SK-N-MC (cell line): ENCODE measurements at regions not wholly inside any gene's neighbourhood (a gene's known extent, or its start where the extent isn't known, plus 50 kb on each side); places are given as distances from the start of the nearest gene placed in this dataset.

Source experiments
- DNase-seq: peaks from one replicate; pipeline ENCODE4 v3.0.0-alpha.2; 2011; ENCODE audit warnings: low read depth, low spot score
- H3K27ac ChIP-seq: fragments of 200-600 bp; sonication (generic); 2 replicates; pipeline ENCODE4 v1.5.1; 2016; ENCODE audit warnings: mixed run types
- H3K36me3 ChIP-seq: fragments of 200-600 bp; sonication (generic); 2 replicates; pipeline ENCODE4 v1.6.1; 2017; ENCODE audit warnings: antibody characterized with exemption, low read length, mixed read lengths; ENCODE audit not compliant: insufficient read depth
- H3K4me3 ChIP-seq: fragments of 200-600 bp; sonication (generic); 2 replicates; pipeline ENCODE4 v1.5.1; 2016
- H3K9ac ChIP-seq: fragments of 200-600 bp; sonication (generic); 2 replicates; pipeline ENCODE4 v1.8.0; 2017; ENCODE audit warnings: mixed run types, mixed read lengths; ENCODE audit not compliant: insufficient read length
- H3K9me3 ChIP-seq: fragments of 200-600 bp; sonication (generic); 2 replicates; pipeline ENCODE4 v1.6.1; 2017; ENCODE audit warnings: low read depth, mild to moderate bottlenecking, antibody characterized with exemption, low read length, moderate library complexity, mixed read lengths
- EZH2 ChIP-seq: fragments of 200-600 bp; sonication (generic); IDR thresholded peaks from one replicate; pipeline ENCODE4 v1.6.1; 2017; ENCODE audit warnings: antibody characterized with exemption
- FOXP2 ChIP-seq: optimal IDR thresholded peaks from 2 replicates; pipeline ENCODE3; 2011; ENCODE audit warnings: mild to moderate bottlenecking, moderate library complexity; ENCODE audit not compliant: insufficient read depth; ENCODE audit errors: extremely low read length, control extremely low read depth
- POLR2AphosphoS5 ChIP-seq: IDR thresholded peaks from 2 replicates; pipeline ENCODE4 v1.6.1; 2012; ENCODE audit warnings: mild to moderate bottlenecking, low read depth, low read length, borderline replicate concordance

DNA sequence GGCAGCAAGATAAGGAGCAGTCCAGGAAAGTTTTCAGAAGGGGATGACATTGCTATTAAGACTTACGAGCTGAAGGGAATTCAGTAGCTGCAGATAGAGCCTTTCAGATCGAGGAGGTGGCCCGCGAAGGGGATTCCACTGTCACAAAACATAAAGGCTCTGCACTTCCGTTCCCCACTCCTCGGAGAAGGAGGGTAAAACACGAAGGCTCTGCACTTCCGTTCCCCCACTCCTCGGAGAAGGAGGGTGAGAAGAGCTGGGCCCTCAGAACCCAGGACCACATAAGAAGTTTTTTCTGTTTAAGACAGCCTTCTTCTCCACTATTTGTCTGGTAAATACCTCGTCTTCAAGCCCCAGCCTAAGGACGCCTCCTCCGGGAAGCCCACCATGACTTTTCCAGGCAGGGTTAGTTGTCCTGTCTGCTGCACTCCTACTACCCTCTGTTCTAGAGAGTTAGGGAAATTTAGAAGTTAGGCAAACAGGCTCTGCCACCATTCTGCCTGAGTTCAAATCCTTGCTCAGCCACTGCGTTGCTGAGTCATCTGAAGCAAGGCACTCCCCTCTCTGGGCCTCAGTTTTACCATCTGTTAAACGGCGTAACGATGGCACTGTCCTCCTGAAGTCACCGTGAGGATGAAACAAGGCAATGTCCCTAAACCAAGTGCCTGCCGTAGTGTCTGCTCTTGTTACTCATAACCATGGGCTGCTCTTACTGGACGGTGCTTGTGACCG lies 134.1 kb upstream of the HES1 start:
- no peak for DNase-seq
- TF ChIP-seq FOXP2 = no peak
- TF ChIP-seq EZH2 = no peak
- TF ChIP-seq POLR2AphosphoS5 = no peak
- no peak overlapping the region for H3K27ac ChIP-seq
- no peaks in the 10 kb centered on the region for H3K36me3 ChIP-seq
- no peak overlapping the region for H3K4me3 ChIP-seq
- no peaks in the 10 kb centered on the region for H3K9me3 ChIP-seq
- H3K9ac ChIP-seq = no peak overlapping the region

DNA sequence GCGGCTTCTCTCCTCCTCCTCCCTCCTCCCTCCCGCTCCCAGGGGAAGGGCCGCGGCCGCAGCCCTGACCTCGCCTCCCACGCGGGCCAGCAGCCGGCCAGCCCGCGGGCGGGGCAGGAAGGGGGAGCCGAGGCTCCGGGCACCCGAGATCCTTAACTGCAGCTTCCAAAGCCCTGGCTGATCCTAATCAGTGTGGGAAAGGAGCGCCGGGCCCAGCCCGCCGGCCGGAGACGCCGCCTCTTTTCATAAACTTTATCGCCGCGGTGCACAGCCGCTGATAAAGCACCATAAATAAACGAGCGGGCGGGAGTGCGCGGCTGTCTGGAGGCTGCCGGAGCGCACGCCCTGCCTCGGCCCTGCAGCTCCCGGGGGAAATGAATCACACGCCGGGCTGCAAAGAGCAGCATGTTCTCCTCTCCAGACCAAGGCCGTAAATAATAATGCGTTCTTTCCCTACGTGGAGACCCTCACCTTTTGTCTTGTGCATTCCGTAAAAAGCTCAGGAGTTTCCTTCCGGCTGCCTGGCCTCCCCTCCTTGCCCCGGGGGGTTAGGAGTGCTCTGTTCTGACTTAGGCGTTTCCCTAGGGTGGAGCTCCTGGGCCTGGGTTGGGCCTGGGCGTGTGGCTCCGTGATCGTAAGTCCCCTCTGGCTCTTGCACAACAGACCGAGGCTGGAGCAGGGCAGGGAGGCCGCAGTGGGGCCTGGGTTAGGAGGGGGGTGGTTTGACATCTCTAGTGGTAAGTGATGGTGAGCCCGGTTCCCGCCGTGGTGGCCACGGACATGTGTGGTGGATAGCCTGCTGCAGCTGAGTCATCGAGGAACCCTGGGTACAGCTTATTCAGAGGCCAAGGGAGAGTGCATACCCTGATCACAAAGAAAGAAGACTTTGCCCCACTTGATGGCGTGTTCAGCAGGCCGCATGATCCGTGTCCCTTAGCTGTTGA lies 132.6 kb upstream of the HES1 start:
- Histone ChIP-seq H3K4me3 (peak overlapping the region; percentile 75), H3K27ac (peak overlapping the region; percentile 61; the same call in 1 of the 2 replicates), H3K9me3 (no peaks in the 10 kb centered on the region), H3K36me3 (no peaks in the 10 kb centered on the region), H3K9ac (peak overlapping the region; percentile 70)
- no peak for DNase-seq
- TF ChIP-seq POLR2AphosphoS5 = 0 out of 2 replicates have a peak, but pooled peaks have one; percentile 40
- no peak for TF ChIP-seq EZH2
- peak; percentile 36 for TF ChIP-seq FOXP2

DNA sequence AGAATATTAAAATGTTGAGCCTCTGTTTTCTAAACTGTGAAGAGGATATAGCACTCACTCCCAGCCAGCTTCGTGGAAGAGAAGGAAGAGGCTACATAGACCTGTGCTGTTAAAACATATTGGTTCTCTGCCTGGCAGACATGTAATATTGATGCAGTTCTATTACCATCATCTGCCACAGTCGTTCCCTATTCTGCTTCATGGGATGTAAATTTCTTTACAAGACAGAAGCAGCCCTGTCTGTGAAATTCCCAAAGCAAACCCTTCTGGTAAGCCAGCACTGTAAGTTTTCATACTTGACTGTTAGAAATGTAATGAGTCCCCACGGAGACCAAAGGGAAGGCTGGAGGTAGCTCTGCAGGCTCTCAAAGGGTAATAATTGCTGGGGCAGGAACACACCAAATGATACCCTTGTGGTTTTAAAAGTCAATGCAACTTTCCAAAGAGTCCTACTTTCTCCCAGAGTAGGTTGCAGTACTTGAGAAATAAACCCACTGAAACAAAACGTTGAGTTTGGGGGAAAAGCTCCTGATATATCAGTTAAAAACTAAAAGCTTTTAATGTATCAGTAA lies 129.9 kb upstream of the HES1 start:
- H3K36me3 ChIP-seq = no peaks in the 10 kb centered on the region
- no peaks in the 10 kb centered on the region for H3K9me3 ChIP-seq
- H3K4me3 ChIP-seq = no peak overlapping the region; the same call in 1 of the 2 replicates
- no peak overlapping the region for H3K9ac ChIP-seq
- TF ChIP-seq FOXP2 (no peak), EZH2 (no peak)
- DNase-seq = no peak
- H3K27ac ChIP-seq = no peak overlapping the region; the same call in 1 of the 2 replicates

DNA sequence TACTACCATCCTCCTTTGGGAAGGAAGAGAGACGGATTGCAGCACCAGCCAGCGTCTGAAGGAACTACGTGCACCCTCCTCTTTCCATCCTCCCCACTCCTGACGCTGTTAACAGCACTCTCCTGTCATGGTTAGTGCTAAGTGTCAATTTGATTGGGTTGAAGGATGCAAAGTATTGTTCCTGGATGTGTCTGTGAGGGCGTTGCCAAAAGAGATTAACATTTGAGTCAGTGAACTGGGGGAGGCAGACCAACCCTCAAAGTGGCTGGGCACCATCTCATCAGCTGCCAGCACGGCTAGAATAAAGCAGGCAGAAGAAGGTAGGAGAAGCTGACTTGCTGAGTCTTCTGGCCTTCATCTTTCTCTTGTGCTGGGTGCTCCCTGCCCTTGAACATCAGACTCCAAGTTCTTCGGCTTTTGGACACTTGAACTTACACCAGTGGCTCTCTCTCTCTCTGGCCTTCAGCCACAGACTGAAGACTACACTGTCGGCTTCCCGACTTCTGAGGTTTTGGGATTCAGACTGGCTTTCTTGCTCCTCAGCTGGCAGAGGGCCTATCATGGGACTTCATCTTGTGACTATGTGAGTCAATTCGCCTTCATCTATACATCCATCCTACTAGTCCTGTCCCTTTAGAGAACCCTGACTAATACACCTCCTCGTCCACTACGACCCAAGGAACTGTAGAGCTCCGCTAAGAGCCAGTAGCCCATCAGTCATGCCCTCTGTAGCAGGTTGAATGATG lies 128.2 kb upstream of the HES1 start:
- Histone ChIP-seq H3K9ac (no peak overlapping the region), H3K9me3 (no peaks in the 10 kb centered on the region), H3K27ac (no peak overlapping the region), H3K4me3 (no peak overlapping the region), H3K36me3 (no peaks in the 10 kb centered on the region)
- DNase-seq = no peak
- TF ChIP-seq POLR2AphosphoS5 (no peak), EZH2 (no peak), FOXP2 (no peak)

DNA sequence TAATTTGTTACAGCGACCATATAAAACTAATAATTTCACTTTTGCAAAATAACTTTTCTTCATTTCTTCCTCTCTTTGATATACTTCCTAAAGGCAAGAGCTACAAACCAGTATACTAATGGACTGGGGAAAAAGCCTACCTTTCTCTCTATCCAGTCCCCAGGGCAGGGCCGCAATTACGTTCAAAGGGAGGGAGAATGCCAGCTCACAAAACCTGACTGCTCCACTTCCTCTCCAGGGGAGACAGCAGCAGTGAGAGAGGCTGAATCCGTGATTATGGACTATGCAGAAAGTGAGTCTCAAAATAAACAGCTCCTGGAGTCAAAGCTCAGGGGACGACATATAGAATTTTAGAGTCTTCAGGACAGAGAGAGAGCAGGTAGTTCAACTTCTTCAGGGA lies 126.9 kb upstream of the HES1 start:
- Histone ChIP-seq H3K9ac (no peak overlapping the region), H3K9me3 (no peaks in the 10 kb centered on the region), H3K4me3 (no peak overlapping the region), H3K27ac (no peak overlapping the region), H3K36me3 (no peaks in the 10 kb centered on the region)
- DNase-seq = no peak
- TF ChIP-seq POLR2AphosphoS5 (no peak), FOXP2 (no peak), EZH2 (no peak)

DNA sequence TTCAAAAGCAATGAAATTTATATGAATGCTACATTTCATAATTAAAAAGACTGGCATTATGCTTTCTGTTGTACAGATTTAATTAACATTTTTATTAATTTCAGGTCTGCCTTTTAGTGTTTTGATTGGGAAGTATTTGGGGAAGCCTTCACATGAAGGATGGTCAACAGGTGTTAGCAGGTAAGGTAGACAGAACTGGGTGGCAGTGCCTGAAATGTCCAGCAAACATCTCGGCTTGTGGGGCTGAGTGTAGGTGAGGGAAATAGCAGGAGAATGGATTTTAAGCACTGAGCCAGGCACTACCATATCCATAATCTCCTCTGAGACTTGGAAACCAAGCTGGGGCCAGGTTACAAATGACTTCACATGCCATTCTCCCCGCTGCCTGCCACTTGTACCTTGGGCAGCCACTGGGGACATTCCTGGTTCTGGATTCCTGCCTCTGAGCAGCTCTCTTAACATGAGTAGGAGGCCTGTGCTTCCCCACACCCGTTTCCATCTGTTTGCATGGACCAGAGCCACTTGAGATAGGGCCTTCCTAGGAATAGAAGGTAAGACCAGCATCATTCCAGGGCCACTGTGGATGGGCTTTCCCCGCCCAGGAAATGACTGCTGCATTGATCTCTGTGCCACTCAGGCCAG lies 125.9 kb upstream of the HES1 start:
- no peak for TF ChIP-seq POLR2AphosphoS5
- TF ChIP-seq EZH2 = no peak
- TF ChIP-seq FOXP2 = no peak
- Histone ChIP-seq H3K4me3 (no peak overlapping the region), H3K27ac (no peak overlapping the region), H3K36me3 (no peaks in the 10 kb centered on the region), H3K9ac (no peak overlapping the region), H3K9me3 (no peaks in the 10 kb centered on the region)
- DNase-seq = no peak

DNA sequence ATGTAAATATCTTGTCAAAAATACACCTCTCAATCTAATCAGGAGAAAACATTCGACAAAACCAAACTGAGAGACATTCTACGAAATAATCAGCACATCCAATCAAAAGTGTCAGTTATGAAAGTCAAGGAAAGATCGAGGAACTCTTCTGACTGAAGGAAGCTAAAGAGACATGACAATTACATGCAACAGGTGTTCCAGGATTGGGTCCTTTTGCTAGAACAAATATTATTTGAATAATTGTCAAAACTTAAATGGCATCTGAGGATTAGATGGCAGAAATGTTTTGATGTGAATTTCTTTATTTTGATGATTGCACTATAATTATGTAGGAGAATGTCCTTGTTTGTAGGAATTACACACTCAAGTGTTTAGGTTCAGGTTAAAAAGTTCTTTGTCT lies 124.1 kb upstream of the HES1 start:
- no peak for DNase-seq
- no peaks in the 10 kb centered on the region for H3K9me3 ChIP-seq

More for the DNA sequence above, 124.1 kb upstream of the HES1 start:
- no peak overlapping the region for H3K27ac ChIP-seq
- TF ChIP-seq POLR2AphosphoS5 (no peak), EZH2 (no peak), FOXP2 (no peak)
- no peaks in the 10 kb centered on the region for H3K36me3 ChIP-seq
- H3K4me3 ChIP-seq = no peak overlapping the region
- H3K9ac ChIP-seq = no peak overlapping the region
